EH (cell line): ENCODE measurements at regions not wholly inside any gene's neighbourhood (a gene's known extent, or its start where the extent isn't known, plus 50 kb on each side); places are given as distances from the start of the nearest gene placed in this dataset.

Experiments used
- DNase-seq: peaks from one replicate; pipeline ENCODE4 v3.0.0-alpha.2; 2015; ENCODE audit warnings: low read depth

DNA sequence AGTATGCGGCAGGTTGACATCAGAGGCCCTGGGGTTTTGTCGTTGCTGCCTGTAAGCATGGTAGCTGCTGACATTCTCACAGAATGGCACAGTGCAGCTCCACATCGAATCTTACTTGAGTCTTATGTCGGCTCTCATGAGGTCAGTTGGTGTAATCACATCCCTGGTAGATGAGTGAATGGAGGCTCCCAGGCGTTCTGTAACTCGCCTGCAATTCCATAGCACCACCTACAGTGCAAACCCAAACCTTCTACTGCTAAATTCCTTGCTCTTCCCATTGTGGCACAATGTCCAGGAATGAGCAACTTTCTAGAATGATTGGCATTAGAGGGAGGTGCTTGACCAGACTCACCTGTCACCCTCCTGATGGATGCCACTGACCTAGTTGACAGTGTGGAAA lies 578.4 kb downstream of the CCDC171 start:
- peak; percentile 51 for DNase-seq

DNA sequence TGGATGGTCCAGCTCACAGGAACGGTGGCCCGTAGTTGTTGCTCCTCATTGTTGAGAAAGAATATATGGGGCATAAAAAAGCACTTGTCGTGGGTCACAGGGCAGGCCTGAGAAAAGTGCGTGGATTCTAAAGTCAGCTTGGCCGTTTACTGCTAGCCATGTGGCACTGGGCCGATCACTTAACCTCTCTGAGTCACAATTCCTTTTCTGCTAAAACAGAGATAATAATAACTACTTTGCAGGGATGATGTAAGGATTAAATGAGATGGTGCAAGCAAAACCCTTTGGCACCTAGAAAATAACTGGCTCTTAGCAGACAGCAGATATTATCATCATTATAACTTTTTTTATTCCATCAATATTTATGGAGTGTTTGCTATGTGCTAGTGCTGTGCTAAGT lies 579.7 kb downstream of the CCDC171 start:
- peak; percentile 33 for DNase-seq

DNA sequence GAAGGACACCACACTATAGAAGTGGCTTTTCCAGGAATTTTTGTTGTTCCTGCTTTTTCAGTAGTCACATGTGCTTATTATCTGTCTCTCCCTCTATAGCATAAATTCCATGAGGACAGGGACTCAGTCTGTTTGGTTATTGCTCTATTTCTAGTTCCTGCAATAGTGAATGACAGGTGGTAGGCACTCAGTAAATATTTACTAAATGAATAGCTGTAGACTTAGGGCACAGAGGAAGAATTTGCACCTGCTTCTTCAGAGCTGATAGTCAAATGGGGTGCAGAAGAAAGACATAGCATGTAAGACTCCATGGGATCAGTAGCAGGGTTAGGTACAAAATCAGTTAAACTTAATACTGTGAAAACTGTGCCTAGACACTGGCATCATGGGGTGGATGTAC lies 580.2 kb downstream of the CCDC171 start:
- DNase-seq, result no peak

DNA sequence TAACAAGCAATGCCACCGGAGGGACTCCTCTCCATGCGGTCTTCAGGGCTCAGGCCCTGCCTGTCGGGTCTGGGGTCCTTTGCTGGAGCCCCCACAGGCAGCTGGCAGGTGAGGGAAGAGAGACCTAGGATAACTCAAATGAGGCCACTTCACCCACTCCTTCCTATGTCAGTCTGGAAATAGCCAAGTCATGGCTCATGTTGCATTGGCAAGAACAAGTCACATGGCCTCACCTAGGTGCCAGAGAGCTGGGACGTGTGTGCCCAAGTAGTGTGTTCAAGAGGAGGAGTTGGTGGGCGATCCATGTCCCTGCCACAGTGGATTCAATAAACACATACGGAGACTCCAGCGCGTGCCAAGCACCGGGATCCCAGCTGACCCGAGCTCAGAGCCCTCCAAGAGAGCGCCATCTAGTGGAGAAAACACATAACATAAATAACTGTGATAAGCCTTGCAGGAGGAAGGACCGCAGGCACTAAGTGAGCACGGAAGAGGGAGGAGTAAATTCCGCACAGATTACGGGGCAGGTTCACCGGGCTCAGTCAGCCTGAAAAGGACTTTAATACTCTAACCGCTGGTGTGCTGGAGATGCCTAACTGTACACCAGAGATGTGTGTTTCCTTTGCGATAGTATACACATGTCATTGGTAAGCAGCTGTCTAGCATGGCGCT lies 580.8 kb downstream of the CCDC171 start:
- peak; percentile 76 for DNase-seq

DNA sequence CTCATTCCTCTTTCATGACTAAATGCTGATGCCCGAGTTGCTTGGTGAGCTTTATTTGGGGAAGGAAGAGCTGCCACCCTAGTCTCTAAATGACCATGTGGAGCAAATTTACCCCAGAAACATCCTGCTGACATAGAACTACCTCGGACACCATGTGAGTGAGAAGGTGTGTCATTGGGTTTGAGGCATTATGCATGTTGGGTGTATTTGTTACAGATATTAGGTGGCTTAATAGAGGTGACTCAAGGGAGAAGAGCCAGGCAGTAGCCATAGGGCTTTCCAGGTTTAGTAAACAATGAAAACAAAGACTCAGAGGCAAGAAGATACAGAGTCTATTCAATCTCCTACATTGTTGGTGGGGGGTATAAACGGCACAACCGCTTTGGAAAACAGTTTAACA lies 581.5 kb downstream of the CCDC171 start:
- no peak for DNase-seq

DNA sequence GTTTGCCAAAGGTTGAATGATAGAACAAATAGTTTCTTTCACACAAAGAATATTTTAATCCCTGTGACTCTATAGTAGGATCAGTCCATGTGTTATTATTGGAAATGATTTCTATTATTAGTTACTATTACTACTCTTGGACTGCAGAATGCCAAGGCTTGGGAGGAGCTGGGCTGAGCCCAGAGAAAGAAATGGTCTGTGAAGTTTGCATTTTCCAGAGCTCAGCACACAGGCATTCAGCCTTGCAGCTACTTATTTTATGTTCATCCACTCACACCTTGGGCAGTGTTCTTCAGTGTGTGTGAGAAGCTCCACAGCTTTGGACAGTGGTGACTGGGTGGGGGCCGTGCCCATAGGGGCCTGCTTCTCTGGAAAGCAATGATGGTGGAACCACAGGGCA lies 583.1 kb downstream of the CCDC171 start:
- DNase-seq, result no peak

DNA sequence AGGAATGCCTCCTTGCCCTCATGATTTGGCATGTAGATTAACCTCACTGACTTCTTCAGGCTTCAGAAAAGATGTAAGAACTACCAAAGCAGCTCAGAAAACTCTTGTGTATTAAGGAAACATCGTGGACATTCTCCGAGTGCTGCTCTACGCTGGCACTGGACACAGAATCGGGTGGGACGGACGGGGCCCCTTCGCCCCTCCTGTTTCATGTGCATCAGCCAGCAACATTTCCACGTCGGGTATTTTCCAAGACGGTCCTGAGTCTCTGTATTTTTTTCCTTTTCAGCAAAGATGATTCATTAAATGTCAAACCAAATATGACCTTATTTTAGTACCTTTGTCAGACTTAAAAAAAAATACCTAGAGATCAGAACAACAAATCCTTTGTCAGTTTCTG lies 583.6 kb downstream of the CCDC171 start:
- DNase-seq, result no peak

DNA sequence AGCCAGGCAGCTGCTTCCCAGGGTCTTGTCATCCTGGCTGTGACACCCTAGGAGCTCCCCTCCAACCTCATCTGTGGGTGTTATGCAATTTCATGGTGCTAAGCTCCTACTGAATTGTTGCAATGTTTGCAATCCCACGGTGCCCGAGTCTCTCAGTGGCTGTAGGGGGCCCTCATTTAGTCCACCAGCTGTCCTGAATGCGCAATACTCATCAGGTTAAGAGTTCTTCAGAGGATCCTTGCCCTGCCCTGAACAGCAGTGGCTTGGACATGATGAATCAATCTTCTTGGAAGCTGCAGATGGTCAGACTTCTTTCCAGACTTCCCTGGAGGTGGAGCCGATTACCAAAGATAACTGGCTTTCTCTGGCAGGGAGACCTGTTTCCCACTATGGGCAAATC lies 584.1 kb downstream of the CCDC171 start:
- DNase-seq, result peak; percentile 81

DNA sequence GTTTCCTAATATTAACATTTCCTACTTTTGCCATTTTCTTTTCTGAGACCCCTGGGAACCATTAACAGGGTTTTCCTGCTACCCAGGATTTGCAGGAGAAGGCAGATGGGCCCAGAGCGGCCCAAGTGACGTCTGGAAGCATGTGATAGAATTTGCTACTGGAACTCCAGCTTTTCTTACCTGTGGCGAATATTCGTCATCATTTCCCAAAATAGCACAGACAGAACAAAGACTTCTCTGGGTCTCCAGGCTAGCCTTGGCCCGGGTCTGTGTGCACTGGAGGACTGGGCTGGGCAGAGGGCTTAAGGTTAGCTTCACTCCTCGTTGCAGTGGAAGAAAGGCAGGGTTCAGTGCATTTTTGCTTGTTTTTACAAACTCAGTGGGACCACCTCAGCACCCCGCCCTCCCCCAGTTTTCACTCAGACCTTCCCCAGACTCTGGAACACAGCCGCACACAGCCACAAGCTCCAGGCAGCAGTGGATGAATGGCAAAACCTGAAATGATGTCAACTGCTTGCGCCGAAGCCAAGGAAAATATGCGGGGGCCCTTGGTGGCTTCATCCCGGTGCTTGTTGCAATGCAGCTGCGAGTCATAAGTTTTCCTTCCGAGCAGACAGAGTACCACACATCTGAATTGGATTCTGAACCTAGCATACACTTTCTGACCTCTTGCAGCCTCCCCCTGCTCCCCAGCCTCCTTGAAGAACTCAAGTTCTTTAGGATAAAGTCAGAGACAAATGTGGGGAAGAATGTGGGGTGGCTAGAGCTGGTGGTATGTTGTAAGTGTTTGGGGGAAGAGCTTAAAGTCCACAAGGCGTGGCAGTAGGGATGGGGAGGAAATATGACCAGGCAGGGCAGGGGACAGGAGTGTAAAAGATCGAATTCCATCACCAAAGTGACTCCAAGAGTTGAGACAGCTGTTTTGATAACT lies 586.0 kb downstream of the CCDC171 start:
- DNase-seq, result peak; percentile 82

DNA sequence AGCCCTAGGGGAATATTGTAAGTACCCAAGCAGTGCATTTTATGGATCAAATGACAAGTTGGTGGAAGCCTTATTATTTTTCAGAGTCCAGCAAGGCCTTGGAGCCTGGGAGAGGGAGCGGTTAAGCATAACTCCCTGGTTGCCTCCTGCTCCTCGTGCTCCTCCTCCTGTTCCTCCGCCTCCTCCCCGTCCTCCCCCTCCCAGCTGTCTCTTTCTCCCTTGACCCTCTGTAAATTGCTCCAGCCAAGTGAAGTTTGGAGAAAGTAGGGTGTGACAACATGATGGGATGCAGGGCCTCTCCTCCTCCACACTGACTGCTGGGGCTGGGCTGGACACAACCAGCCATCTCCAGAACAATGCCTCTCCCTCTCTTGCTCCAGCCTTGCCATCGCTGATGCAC lies 586.9 kb downstream of the CCDC171 start:
- DNase-seq, result no peak

DNA sequence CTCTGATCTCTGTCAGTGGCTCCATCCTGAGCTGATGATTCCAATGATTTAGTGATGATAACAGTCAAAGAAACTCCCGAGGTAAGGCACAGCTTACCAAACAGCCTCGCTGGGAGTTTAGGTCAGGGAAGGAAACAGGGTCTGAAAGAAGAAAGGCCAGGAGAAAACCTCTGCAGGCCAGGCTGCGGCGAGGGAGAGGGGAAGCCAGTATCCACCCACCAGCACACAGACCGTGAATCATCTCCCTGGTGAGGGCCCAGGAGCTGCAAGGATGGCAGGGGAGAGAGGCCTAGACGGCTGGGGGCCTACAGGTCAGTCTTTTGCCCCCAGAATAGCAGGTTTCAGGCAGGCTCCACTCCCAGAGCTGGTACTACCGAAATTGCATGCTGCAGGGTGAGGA lies 590.5 kb downstream of the CCDC171 start:
- DNase-seq, result no peak

DNA sequence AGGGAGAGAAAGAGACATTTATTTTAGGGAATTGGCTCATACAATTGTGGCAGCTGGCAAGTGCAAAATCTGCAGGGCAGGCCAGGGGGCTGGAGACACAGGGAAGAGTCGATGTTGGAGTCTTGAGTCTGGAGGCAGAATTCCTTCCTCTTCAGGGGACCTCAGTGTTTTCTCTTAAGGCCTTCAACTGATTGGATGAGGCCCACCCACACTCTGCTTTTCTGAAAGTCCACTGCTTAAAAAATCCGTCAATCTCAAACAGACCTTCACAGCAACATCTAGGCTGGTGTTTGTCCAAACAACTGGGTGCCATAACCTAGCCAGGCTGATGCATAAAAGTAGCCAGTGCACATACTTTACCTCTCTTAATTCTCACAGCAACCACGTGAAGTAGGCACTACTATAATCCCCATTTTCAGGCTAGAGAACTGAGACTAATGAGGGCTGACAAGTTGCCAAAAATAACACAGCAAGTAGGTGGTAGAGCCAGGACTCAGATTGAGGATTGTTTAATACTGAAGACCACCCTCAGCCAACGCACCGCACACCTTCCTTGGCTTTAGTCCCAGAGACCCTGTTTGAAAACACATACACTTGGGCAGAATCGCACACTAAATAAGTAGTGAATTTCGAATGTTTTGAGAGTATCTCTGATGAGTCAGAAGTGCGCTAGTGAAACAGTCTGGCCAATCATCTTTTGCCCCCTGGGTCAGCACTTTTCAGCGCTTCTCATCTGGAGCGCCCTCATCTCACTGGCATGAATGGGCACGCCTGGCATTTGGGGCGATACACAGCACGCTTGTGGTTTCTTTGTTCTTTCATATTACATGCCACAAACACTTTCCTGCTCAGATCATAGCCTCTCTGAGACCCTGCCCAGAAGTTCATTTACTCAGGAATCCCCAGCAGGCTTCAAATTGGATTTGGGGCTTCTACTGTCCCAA lies 591.4 kb downstream of the CCDC171 start:
- DNase-seq, result no peak

DNA sequence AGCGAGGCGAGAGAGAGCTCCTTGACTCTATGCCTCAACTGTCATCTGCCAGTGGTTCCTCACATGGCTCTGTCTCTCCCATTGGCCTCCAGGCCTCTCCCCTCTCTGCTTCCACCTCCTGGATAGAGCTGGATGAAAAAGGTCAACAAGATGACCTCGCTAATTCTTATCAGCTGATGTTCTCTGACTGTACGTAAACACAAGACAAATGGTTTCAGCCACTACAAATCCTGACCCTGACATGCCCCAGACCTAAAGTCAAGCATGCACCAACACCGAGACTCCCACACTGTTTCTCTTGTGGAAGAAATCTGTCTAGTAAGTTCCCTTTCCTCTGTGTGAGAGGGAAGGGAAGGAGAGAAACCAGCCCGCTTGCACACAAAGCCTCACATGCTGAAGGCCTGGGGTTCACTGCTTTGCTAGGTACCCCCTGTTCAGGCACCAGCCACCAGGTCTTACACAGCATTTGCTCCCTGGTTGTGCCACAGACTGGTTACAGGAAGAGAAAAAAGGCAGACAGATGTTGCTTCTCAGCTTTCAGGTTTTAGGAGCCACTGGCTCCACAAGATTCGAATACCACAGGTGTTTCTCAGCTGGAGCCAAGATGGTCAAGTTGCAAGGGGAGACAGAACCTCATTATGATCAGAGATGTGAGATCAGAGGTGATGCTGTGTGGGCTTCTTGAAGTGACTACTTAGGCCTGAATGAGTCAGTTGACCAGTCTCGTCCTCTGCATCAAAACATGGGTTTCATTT lies 592.5 kb downstream of the CCDC171 start:
- no peak for DNase-seq

DNA sequence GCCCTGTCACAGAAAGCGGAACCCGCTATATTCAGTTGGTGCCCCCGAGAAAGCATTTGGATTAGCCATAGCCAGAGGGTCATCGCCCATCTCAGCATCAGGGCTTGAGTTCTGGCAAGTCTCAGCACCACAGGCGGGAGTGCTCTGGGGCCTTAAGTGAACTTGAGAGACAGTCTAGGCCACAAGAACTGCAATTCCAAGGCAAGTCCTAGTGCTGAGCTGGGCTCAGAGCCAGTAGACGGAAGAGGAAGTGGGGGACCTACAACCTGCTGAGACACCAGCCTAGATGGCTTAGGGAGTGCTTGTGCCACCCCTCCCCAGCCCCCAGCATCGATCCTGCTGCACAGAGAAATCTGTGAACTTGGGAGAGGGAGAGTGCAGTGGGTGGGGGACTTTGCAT lies 594.9 kb downstream of the CCDC171 start:
- no peak for DNase-seq

DNA sequence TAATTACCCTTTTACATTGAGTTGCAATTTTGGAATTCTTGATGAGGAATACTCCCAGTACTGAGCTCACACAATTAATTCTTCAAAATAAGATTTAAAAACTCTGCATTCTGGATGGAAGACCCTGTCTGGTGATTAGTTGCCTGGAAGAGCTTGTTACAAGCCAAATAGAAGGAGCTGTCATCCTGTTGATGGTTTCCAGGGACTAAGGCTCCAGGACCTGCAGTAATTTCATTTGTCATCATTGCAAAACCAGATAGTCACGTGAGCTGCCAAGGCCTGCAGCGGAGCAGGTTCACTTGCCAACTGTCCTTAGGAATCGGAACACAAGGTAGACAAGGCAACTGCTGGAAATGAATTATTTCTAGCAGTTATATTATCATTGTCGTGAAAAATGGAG lies 597.7 kb downstream of the CCDC171 start:
- no peak for DNase-seq

DNA sequence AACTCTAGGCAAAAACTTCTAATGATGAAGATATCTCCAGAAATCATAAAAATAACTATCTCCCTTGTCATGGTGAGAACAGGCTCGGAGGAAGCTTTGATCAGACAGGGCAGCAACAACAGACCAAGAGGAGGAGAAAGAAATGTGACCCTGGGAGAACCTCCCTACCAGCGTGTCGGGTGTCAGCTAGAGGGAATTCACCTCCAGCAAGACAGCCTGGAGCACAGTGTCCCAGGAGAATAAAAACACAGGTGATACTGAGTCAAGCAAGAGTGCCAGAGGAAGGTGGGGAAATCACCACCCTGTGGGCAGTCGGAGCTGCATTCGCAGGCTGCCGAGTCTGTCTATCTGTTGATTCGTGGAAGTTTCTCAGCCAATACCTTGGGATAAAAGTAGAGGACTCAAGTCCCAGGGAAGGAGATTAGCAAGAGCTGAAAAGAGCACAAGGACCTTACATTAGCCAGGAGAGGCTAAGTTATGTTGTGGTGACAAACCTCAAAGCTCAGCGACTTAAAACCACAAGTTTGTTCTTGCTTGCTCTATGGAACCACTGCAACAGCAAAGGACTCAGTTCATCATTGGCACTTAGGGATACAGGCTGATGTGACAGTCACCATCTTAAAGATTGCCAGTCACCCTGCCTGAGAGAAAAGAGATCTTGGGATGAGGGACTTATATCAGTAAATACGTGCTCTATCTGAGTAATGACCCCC lies 598.3 kb downstream of the CCDC171 start:
- no peak for DNase-seq

DNA sequence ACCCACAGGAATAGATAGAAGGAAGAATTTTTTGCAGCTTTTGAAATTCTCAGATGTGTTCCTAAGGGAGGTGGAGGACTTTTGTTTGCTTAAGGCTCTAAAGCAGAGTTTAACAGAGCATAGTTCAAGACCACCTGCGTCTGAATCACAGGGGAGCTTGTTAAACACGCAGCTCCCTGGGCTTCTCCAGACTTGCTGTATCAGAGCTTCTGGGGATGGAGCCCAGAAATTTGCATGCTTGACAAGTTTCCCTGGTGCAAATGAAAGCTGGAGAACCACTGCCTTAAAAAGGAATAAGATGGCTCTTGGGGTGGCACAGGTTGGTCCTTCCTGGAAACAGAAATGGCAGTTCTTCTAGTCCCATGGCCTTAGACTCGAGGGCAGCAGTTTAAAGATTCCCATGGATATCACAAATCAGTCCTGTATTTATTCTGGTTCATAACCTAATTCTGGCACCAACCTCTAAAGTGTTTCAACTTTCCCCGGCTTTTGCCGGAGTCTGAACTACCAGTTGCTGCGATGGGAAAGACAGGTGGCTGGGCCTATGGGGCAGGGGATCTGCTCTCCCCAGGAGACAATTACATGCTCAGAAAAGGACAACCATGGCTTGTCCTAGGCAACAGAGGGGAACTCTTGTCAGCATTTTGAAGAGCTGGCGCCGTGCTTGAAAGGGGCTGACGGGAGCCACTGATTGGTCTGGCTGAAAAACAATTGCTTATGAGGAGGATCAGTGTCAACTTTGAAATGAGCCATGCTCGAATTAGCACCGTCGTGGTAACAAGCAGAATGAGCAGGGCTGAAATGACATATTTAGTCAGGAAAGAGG lies 599.6 kb downstream of the CCDC171 start:
- no peak for DNase-seq

DNA sequence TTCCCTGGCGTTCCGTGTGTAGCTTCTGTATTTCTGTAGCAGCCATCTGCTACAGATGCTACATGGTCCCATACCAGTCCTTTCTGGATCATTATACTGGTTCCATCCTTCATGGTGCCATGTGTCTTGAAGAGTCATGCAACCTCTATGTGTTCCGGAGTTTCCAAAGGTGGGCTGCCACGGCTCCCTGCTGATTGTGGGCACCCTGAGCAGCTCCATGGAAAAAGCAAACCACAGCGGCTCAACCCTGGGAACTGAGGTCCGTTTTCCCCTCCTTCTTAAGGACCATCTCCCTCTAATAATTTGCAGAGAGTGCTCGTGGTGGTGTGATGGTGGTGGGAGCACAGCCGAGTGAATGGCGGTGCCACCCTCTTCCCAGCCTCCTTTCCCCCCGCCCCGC lies 600.4 kb downstream of the CCDC171 start:
- DNase-seq, result no peak

DNA sequence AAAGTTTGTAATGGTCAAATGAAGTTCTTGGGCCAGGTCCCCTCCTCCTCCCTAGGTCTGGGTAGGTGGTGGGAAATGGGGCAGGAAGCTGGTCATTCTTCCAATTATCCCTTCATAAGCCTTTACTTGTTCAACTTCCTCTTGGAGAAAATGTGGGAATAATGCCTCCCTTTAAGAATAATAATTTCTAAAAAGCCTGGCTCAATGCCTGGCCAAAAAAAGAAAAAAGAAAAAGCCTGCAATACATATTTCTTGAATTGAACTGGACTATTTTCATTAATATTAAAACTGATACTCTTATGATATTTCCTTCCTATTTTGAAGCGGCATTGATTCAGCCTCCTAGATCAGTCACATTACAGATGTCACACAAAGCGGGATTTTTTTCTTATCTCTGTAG lies 600.9 kb downstream of the CCDC171 start:
- DNase-seq, result no peak

DNA sequence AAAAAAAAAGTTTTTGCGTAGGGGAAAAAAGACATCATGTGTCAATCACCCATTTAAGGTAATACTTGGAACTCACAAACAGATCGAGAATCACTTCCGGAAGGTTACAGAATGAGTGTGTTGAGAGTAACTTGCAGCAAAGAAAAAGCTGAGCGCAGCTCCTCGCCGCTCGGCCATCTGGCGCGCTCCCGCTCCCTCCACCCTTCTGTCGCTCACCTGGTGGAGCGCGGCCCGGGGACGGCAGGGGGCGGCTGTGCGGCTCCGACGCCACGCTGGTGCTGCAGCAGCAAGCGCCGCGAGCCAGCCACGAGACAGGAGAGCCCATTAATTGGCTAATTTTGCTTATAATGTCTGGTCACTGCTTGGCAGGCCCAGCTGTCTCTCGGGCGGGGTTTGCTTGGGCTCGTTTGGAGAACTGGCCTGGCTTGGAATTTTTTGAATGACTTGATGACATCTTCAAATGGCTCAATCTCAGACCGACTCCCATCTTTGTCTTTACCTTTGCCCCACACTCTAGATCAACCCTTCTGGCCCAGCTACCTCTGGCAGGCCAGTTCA lies 601.8 kb downstream of the CCDC171 start:
- peak; percentile 23 for DNase-seq
